Caco-2 (cell line): ENCODE measurements at regions not wholly inside any gene's neighbourhood (a gene's known extent, or its start where the extent isn't known, plus 50 kb on each side); places are given as distances from the start of the nearest gene placed in this dataset.

Experiments used
- BruUV-seq: library from RNA; stranded (reverse); fragments of 400-500 nt; replicated peaks from 2 replicates; lab custom pipeline; 2021; lab: Mats Ljungman, UMichigan
- CTCF ChIA-PET: fragments of 300-600 bp; sonication (Branson Sonifier 250); formaldehyde crosslinking; loops from one replicate; lab custom pipeline; 2022; ENCODE audit warnings: antibody characterized with exemption; lab: Charles Lee
- POLR2A ChIA-PET: fragments of 300-600 bp; sonication (Branson Sonifier 250); formaldehyde crosslinking; loops from one replicate; lab custom pipeline; 2022; ENCODE audit warnings: antibody characterized with exemption; lab: Charles Lee
- DNase-seq, 2 experiments: peaks; one replicate each; pipeline versions ENCODE4 v3.0.0 to v3.0.0-alpha.2; 2020 to 2022
- H3K27me3 ChIP-seq: replicated peaks from 2 replicates; pipeline ENCODE4 v1.6.0; 2011; ENCODE audit warnings: low read length; ENCODE audit not compliant: control insufficient read depth, insufficient read depth
- H3K36me3 ChIP-seq: 2 replicates; pipeline ENCODE4 v1.5.1; 2011; ENCODE audit warnings: low read length; ENCODE audit not compliant: control insufficient read depth, insufficient read depth
- H3K4me1 ChIP-seq: fragments of 250-450 bp; sonication (Bioruptor Pico); 2 replicates; pipeline ENCODE4 v1.5.1; 2020; ENCODE audit warnings: mild to moderate bottlenecking
- H3K4me3 ChIP-seq: 2 replicates; pipeline ENCODE4 v1.5.1; 2011; ENCODE audit warnings: low read depth, mild to moderate bottlenecking, control low read depth, low read length
- H3K9me3 ChIP-seq: fragments of 250-450 bp; sonication (Bioruptor Pico); 2 replicates; pipeline ENCODE4 v1.5.1; 2020; ENCODE audit warnings: mild to moderate bottlenecking, moderate library complexity
- H3K27ac Mint-ChIP-seq: one replicate; pipeline ENCODE4 v1.8.0; 2022; ENCODE audit warnings: mixed read lengths; ENCODE audit not compliant: unreplicated experiment
- H3K27me3 Mint-ChIP-seq: one replicate; pipeline ENCODE4 v1.8.0; 2022; ENCODE audit warnings: mixed read lengths; ENCODE audit not compliant: insufficient read depth, unreplicated experiment
- H3K36me3 Mint-ChIP-seq: one replicate; pipeline ENCODE4 v1.8.0; 2022; ENCODE audit warnings: mild to moderate bottlenecking, mixed read lengths; ENCODE audit not compliant: insufficient read depth, unreplicated experiment
- H3K4me1 Mint-ChIP-seq: one replicate; pipeline ENCODE4 v1.8.0; 2022; ENCODE audit warnings: low read depth, mixed read lengths; ENCODE audit not compliant: unreplicated experiment
- H3K4me3 Mint-ChIP-seq: one replicate; pipeline ENCODE4 v1.8.0; 2022; ENCODE audit warnings: mild to moderate bottlenecking, moderate library complexity, mixed read lengths; ENCODE audit not compliant: unreplicated experiment
- H3K9me3 Mint-ChIP-seq: one replicate; pipeline ENCODE4 v1.8.0; 2022; ENCODE audit warnings: mixed read lengths; ENCODE audit not compliant: unreplicated experiment
- CTCF ChIP-seq, 2 experiments: fragments of 200-600 bp in 1 of 2; IDR thresholded peaks; 1 replicate in 1 of 2; 2 replicates in 1 of 2; pipeline versions ENCODE4 v1.5.1 to v1.8.0; 2011 to 2022; ENCODE audit warnings: antibody characterized with exemption in 1 of 2, control low read depth in 1 of 2, inconsistent platforms in 1 of 2, low read depth in 1 of 2, low read length in 1 of 2, mild to moderate bottlenecking in 1 of 2, moderate library complexity in 1 of 2; ENCODE audit not compliant: insufficient read depth in 1 of 2, severe bottlenecking in 1 of 2, unreplicated experiment in 1 of 2
- intact Hi-C: fragments of 100-400 bp; cut with micrococcal nuclease; formaldehyde crosslinking; loops from one replicate; pipeline ENCODE4 v1.10.0; 2022; ENCODE audit not compliant: unreplicated experiment

- no peaks in the 10 kb centered on the region for H3K27me3 Mint-ChIP-seq
- no peaks in the 10 kb centered on the region for H3K36me3 Mint-ChIP-seq
- no peak for TF ChIP-seq CTCF (IDR thresholded peaks at IDR 0.05; ENCODE audit: insufficient read depth in 1 of 2, low read depth in 1 of 2, low read length in 1 of 2, severe bottlenecking in 1 of 2, unreplicated experiment in 1 of 2)
- no peaks in the 10 kb centered on the region for H3K27me3 ChIP-seq
- H3K27ac Mint-ChIP-seq, result no peak overlapping the region
- no peaks in the 10 kb centered on the region for H3K36me3 ChIP-seq
- no peaks in the 10 kb centered on the region for H3K4me1 ChIP-seq
- H3K4me1 Mint-ChIP-seq, result no peaks in the 10 kb centered on the region
- intact Hi-C loops, result no loop called here
- H3K4me3 Mint-ChIP-seq, result no peak overlapping the region
- ChIA-PET CTCF (no interaction called here), POLR2A (no interaction called here)
- no TSS peak for BruUV-seq
- H3K9me3 ChIP-seq, result no peaks in the 10 kb centered on the region
- DNase-seq, result no peak
- H3K9me3 Mint-ChIP-seq, result no peaks in the 10 kb centered on the region
- H3K4me3 ChIP-seq, result no peak overlapping the region
These were observed 577.3 kb upstream of the NUDT12 start for GRCh38 chr5:104139840-104140239.

DNA sequence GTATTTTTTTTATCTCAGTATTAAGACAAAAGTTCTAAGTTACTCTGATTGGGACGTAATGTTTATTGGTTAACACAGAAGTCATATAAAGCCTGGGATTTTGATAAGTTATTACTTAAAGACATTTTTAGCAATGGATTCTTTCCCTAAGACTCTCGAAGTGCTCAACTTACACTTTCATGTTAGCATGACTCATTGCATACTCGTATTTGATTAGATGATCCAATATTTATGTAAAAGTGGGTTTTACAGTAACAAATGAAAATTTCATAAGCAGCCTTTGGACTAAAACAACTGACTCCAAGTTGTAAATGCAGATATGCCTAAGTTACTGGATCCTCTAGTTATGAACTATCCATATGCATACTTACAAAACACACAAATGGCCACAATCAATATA, 567.7 kb upstream of the NUDT12 start:
- no TSS peak for BruUV-seq
- H3K27me3 ChIP-seq, result no peaks in the 10 kb centered on the region
- peaks cover 16% of the 10 kb centered on the region for H3K9me3 Mint-ChIP-seq
- CTCF ChIA-PET, result no interaction called here
- no peak overlapping the region for H3K4me3 ChIP-seq
- no peaks in the 10 kb centered on the region for H3K36me3 ChIP-seq
- no peaks in the 10 kb centered on the region for H3K4me1 ChIP-seq
- H3K4me1 Mint-ChIP-seq, result no peaks in the 10 kb centered on the region
- H3K27me3 Mint-ChIP-seq, result no peaks in the 10 kb centered on the region
- H3K27ac Mint-ChIP-seq, result no peak overlapping the region
- intact Hi-C loops, result no loop called here
- H3K9me3 ChIP-seq, result peaks cover 7% of the 10 kb centered on the region
- no peak for DNase-seq
- no peak for TF ChIP-seq CTCF (IDR thresholded peaks at IDR 0.05; ENCODE audit: insufficient read depth in 1 of 2, low read depth in 1 of 2, low read length in 1 of 2, severe bottlenecking in 1 of 2, unreplicated experiment in 1 of 2)
- no peak overlapping the region for H3K4me3 Mint-ChIP-seq
- H3K36me3 Mint-ChIP-seq, result no peaks in the 10 kb centered on the region
- POLR2A ChIA-PET, result no interaction called here

- Histone ChIP-seq H3K4me1 (no peaks in the 10 kb centered on the region), H3K9me3 (no peaks in the 10 kb centered on the region), H3K4me3 (no peak overlapping the region), H3K36me3 (no peaks in the 10 kb centered on the region), H3K27me3 (no peaks in the 10 kb centered on the region)
- POLR2A ChIA-PET, result interaction anchor here (0.7 kb wide), 1 partner anchor 17 kb away, joined by 4 read pairs; no protein-coding TSS in a partner anchor
- CTCF ChIA-PET, result no interaction called here
- no peak for DNase-seq
- Mint-ChIP-seq H3K36me3 (no peaks in the 10 kb centered on the region), H3K4me3 (no peak overlapping the region), H3K27ac (no peak overlapping the region), H3K4me1 (no peaks in the 10 kb centered on the region), H3K9me3 (peaks cover 10% of the 10 kb centered on the region), H3K27me3 (no peaks in the 10 kb centered on the region)
- no TSS peak for BruUV-seq
- intact Hi-C loops, result no loop called here
- TF ChIP-seq CTCF (IDR thresholded peaks at IDR 0.05; ENCODE audit: insufficient read depth in 1 of 2, low read depth in 1 of 2, low read length in 1 of 2, severe bottlenecking in 1 of 2, unreplicated experiment in 1 of 2), result no peak
These were observed 565.8 kb upstream of the NUDT12 start for GRCh38 chr5:104128348-104128747.
